HPDE6-E6E7 (cell line): ENCODE measurements at regions not wholly inside any gene's neighbourhood (a gene's known extent, or its start where the extent isn't known, plus 50 kb on each side); places are given as distances from the start of the nearest gene placed in this dataset.
A peak's percentile ranks its signal among the peaks of the same experiment; 100 is the strongest.
"Not testable (repeated sequence)": the region's sequence is repeated elsewhere in the genome, so short reads cannot be mapped to it uniquely, and the experiment has no call there.

ENCODE experiments used
- DNase-seq: peaks from one replicate; pipeline ENCODE4 v3.0.0; 2011; ENCODE audit warnings: missing footprints; ENCODE audit errors: extremely low spot score

DNA sequence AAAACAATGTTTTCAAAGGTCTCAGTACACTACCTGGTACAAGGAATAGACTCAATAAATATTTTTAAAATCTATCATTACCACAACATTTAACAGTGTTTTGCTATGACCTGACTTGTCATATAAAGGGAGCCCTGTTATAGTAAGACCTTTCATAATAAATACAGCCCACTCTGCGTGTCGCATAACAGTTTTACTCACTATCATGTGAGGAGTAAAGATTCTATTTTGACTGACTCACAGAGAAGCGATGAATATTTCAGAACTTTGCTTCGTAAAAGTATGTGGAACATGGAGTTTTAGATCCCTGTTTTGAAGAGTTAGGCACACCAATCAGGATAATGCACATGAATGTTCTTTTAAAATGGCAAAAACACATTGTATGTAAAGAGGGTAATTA lies 531.2 kb downstream of the KCNA4 start:
- DNase-seq: no peak

GRCh38 chr11:29484548-29484947 lies 532.3 kb downstream of the KCNA4 start:
- no peak for DNase-seq

DNA sequence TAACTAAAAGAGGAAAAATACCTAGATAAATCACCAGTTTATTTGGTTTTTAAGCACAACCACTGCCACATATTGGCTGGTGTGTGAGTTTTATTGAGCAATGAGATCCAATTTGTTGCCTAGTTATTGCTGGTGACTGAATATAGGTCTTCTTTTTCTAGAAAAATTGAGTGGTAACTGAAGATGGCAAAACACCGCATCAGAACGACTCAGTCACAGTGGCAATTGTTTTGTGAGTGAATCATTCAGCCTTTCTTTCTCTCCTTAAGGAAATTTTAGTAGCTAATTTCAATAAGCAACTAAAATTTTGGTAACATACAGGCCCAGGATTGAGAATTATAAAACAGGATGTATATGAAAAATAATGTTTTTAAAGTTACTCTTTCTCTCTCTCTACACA lies 533.0 kb downstream of the KCNA4 start:
- DNase-seq: no peak

- DNase-seq: no peak
These were observed 534.3 kb downstream of the KCNA4 start for GRCh38 chr11:29482510-29482909.

GRCh38 chr11:29481738-29482137 lies 535.1 kb downstream of the KCNA4 start:
- no peak for DNase-seq

DNA sequence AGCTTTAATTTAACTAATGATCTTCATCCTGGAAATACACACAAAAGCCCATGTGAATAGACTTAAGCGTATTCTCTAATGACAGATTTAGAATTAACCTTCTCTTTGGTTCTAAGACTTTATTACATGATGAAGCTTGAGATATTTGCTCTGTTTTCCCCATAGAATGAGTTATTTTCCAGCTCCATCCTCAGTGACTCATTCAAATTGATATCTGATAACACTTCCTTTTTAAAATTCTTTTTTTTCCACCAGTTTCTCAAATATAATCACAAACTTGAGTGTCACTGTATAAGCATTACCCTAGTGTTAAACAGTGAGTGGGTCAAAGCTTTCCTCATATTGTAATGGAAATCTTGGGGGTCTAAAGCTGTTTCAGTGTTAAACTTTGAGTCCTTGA lies 535.8 kb downstream of the KCNA4 start:
- no peak for DNase-seq

- no peak for DNase-seq
These were observed 558.6 kb downstream of the KCNA4 start for GRCh38 chr11:29458252-29458651.

GRCh38 chr11:29452146-29452545 lies 564.7 kb downstream of the KCNA4 start:
- no peak for DNase-seq

DNA sequence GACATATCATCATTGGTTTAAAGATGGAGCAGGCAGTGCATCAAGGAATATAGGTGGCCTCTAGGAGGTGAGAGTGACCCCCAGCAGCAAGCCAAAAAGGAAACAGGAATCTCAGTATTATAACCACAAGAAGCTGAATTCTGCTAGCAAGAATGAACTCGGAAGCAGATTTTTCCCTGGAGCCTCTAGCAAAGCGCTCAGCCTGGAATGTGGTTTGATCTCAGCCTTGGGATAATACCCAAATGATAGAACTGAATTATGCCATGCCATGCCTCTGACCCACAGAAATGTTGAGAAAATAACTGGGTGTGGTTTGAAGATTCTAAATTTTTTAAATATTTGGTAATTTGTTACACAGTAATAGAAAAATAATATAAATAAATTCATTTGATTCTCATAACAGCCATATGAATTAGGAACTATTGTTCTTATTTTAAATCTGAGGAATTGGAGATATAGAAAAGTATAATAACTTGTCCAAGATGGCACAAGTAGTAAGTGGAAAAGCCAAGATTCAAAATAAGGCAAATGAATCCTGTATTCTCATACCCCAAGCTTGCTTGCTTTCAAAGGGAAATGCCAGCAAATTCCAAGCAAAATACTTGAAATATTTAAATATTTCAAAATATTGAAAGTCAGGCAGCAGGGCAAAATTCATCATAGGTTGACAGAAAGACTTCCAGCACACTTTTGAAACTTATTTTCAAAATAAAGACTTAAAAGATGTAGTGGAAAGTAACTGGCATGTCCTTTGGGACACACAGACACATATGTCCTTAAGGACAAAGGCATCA lies 567.4 kb downstream of the KCNA4 start:
- no peak for DNase-seq

- peak; percentile 47 for DNase-seq
These were observed 568.5 kb downstream of the KCNA4 start for GRCh38 chr11:29448246-29448877.

DNA sequence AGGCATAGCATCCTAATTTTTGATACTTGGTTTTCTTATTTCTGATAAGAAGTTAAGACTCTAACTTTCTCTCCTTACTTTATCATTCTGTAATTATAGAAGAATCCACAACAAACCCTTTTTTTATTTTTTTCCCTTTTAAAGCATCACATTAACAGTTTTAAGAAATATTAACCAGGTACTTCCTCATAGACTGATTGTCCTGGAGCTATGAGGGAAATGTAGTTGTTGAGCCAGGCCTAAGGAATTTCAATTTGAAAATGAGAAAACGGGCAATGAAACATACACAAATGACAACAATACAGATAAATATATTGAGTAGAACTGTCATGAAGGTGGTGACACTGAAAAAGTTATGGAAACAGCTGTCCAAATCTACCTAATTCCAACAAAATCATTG lies 569.0 kb downstream of the KCNA4 start:
- no peak for DNase-seq

- DNase-seq: no peak
These were observed 570.7 kb downstream of the KCNA4 start for GRCh38 chr11:29446132-29446531.

- not testable (repeated sequence) for DNase-seq
These were observed 571.6 kb downstream of the KCNA4 start for GRCh38 chr11:29445191-29445590.

- no peak for DNase-seq
These were observed 578.0 kb downstream of the KCNA4 start for GRCh38 chr11:29438815-29439214.

DNA sequence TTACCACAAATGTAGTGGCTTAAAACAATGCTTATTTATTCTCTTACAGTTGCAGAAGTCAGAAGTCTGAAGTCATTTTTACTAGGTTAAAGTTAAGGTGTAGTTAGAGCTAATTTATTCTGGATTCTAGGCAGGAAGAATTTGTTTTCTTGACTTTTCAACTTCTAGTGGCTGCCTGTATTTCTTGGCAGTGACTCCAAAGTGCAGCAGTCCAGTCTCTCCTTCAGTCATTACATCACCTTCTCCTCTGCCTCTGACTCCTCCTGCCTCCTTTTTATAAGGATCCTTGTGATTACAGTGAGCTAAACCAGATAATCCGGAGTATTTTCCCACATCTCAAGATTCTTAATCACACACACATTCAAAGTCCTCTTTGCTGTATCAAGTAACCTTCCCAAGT lies 581.4 kb downstream of the KCNA4 start:
- DNase-seq: no peak

DNA sequence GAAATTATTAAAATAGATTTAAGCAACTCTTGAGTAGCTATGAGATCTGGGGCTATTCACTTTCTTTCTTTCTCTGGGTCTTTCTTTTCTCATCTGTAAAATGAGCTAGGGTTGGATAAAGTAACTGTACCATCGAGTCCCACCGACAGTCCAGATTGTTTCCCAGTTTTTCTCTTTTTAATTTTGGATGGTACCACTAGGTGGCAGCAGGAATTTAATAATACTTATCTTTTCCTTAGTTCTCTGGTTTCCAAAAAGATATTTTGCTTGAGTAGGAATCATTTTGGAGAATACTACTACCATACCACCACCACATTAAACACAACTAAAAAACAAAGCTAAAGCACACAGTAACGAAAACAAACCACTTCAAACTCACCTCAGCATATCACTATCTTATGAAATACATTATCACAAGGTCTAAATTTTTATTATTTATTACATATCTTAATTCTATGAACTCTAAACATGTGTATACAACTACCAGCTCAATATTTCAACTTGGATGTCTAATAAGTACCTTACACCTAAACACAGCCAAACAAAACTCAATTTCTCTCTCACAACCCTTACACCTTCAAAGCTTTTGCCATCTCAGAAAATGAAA lies 584.0 kb downstream of the KCNA4 start:
- no peak for DNase-seq

DNA sequence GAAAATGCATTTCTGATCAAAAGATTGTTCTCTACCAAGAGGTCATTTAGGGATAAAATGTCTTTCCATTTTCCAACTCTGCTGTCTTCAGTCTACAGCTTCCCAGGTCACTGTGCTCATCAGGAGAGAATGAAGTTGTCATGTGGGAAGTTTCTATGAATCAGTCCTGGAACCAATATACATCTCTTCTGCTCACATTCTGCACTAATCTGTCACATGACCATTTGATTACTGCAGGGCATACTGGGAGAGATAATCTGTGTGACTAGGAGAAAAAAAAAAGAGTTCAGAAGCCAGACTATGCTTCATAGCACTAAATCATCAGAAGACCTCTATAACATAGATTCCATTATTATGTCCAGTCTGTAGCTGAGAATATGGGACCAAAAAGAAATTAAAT lies 611.5 kb downstream of the KCNA4 start:
- DNase-seq: no peak

DNA sequence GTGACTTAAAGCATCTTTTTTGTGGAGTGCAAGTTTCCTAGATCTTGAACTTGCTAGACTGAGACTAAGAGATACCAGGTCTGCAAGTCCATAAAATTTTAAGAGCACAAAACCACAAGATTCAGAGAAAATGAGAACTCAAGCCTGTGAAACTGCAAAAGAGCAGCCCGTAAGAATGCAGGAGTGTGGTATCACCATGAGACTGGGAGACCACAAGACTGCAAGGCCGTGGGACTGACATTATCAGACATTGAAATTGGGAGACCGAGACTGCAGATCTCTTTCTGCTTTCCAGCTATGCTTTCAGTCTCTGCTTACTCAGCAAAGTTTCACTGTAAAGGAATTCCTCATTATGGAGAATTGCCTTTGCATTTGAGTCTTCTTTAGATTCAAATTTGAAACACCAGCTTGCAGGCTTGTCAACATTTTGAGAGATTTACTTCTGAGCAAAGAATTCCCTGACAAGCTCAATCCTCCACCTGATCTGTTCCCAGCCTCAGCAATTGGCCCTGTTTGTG lies 621.2 kb downstream of the KCNA4 start:
- no peak for DNase-seq

DNA sequence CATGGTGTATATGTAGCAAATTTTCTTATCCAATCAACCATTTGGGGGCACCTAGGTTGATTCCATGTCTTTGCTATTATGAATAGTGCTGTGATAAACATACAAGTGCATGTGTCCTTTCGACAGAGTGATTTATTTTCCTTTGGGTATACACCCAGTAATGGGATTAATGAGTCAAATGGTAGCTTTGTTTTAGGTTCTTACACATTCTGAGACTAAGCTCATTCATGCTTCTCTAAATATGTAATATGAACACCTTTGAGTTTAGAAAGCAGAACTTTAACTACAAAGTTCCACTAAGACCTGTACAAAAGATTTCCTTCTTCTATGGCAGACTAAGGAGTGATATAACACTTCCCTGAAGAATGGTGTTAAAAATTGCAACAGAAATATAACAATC lies 627.0 kb downstream of the KCNA4 start:
- DNase-seq: no peak

- no peak for DNase-seq
These were observed 643.1 kb downstream of the KCNA4 start for GRCh38 chr11:29373725-29374124.

DNA sequence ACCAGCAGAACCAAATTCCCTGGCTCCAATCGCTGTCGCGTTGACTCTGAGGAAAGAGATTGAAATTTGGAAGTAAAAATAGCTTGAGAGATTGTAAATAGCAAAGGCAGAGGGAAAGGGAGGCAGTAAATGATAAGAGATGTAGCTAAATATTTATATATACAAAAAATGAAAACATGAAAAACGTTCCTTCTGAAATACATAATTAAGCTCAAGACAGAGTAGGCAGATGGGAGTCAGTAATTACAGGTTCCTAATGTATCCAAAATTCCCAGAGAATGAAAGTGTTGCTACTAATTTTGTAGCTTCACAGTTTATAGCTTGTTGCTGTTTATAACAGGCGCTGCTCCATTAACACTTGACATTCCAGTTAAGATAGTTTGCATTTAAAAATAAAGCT lies 648.7 kb downstream of the KCNA4 start:
- DNase-seq: no peak

DNA sequence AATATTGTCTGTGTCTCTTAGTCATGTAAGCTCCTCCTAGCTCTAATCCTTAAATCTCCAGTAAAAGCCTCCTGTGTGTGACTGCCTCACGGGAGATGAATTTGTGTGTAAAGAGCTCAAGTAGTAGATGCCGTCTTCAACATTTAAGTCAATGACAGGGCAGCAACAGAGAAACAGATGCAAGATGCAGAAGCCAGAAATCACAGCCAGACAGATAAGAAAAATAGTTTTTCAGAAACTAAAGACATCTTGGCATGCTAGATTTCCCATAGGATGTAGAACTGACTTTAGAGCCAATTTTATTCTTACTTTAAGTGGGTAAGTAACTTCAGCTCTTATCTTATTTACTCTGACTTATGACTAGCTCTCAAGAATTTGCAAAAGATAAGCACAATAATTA lies 652.8 kb downstream of the KCNA4 start:
- no peak for DNase-seq

DNA sequence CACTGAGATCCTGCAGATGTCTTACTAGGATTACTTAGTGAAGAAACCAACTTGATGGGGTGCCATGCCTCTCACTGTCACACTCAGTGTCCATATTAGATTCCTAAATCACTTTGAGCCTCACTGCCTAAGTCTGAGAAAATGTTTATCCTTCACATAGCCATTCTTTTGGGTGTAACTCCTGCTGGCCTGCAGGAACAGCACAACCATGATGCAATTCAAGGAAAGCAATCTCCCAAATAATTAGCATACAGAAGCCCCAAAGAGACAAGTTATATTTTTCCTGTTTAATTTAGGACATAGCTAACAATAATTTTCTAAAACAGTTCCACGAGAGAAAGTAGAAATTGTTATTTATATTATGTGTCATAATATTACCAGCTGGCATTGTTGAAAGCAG lies 655.5 kb downstream of the KCNA4 start:
- DNase-seq: no peak
